ENCODE measurements at regions not wholly inside any gene's neighbourhood (a gene's known extent, or its start where the extent isn't known, plus 50 kb on each side); places are given as distances from the start of the nearest gene placed in this dataset.

- H3K9me3 ChIP-seq, result no peaks in the 10 kb centered on the region
- H3K27me3 ChIP-seq, result no peaks in the 10 kb centered on the region
- H3K36me3 ChIP-seq, result no peaks in the 10 kb centered on the region
- H3K27ac ChIP-seq, result no peak overlapping the region
- in situ Hi-C loops (cut with MboI; ENCODE audit: low sequenced_read_pairs in 4 of 4) (no loop called here), intact Hi-C loops (cut with DNase I; ENCODE audit: low total_unique reads) (no loop called here)
- TF ChIP-seq, protein P1, sequence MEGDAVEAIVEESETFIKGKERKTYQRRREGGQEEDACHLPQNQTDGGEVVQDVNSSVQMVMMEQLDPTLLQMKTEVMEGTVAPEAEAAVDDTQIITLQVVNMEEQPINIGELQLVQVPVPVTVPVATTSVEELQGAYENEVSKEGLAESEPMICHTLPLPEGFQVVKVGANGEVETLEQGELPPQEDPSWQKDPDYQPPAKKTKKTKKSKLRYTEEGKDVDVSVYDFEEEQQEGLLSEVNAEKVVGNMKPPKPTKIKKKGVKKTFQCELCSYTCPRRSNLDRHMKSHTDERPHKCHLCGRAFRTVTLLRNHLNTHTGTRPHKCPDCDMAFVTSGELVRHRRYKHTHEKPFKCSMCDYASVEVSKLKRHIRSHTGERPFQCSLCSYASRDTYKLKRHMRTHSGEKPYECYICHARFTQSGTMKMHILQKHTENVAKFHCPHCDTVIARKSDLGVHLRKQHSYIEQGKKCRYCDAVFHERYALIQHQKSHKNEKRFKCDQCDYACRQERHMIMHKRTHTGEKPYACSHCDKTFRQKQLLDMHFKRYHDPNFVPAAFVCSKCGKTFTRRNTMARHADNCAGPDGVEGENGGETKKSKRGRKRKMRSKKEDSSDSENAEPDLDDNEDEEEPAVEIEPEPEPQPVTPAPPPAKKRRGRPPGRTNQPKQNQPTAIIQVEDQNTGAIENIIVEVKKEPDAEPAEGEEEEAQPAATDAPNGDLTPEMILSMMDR (IDR thresholded peaks at IDR 0.05 in 4 of 5, conservative IDR thresholded peaks at IDR 0.05 in 1 of 5), result no peak
- no peak for TF ChIP-seq POLR2A (IDR thresholded peaks at IDR 0.05)
- no peak for DNase-seq
- ATAC-seq, result no peak
- H3K4me1 ChIP-seq, result no peaks in the 10 kb centered on the region
- H3K4me3 ChIP-seq, result no peak overlapping the region
Measured at GRCh38 chr1:30194046-30194619, 529.3 kb downstream of the MATN1 start.

DNA sequence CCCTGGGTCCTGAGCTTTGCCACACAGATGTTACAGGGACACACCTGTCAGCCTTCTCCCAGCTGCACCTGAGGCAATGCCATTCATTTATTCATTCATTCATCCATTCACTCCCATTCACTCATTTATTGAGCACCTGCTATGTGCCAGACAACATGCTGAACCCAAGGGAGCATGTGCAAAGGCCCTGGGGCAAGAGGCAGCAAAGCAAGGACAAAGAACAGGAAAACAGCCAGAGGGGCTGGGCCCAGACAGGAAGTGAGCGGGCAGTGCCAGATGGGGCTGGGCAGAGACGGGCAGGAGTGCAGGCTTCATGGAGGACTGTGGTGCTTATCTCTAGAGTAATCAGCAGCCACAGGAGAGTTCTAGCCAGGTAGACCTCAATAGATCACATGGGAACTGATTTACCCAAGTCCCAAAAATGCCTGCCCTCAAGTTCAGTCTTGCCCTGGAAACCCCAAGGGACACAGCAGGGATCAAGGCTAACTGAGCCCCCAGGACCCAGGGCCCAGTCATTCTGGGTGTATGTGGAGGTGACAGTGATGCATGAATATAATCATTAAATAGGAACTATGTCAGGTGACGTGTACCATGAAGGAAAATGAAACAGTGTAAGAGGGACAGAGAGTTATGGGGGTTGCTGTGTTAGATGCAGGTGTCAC, 530.3 kb downstream of the MATN1 start:
- DNase-seq (no peak), ATAC-seq (no peak)
- H3K9me3 ChIP-seq, result no peaks in the 10 kb centered on the region
- intact Hi-C loops (cut with DNase I; ENCODE audit: low total_unique reads) (no loop called here), in situ Hi-C loops (cut with MboI; ENCODE audit: low sequenced_read_pairs in 4 of 4) (no loop called here)
- TF ChIP-seq, protein P1 (IDR thresholded peaks at IDR 0.05 in 4 of 5, conservative IDR thresholded peaks at IDR 0.05 in 1 of 5), result no peak
- no peak for TF ChIP-seq POLR2A (IDR thresholded peaks at IDR 0.05)
- no peaks in the 10 kb centered on the region for H3K27me3 ChIP-seq
- no peaks in the 10 kb centered on the region for H3K4me1 ChIP-seq
- H3K4me3 ChIP-seq, result no peak overlapping the region
- H3K27ac ChIP-seq, result no peak overlapping the region
- H3K36me3 ChIP-seq, result no peaks in the 10 kb centered on the region

- TF ChIP-seq, protein P1 (IDR thresholded peaks at IDR 0.05 in 4 of 5, conservative IDR thresholded peaks at IDR 0.05 in 1 of 5), result no peak
- no peak for TF ChIP-seq POLR2A (IDR thresholded peaks at IDR 0.05)
- Histone ChIP-seq H3K27me3 (peaks cover 0 to 3% (median 0%) of the 10 kb centered on the region in 3 donors), H3K27ac (no peak overlapping the region), H3K4me3 (no peak overlapping the region), H3K9me3 (no peaks in the 10 kb centered on the region), H3K36me3 (no peaks in the 10 kb centered on the region), H3K4me1 (no peaks in the 10 kb centered on the region)
- in situ Hi-C loops (cut with MboI; ENCODE audit: low sequenced_read_pairs in 4 of 4), result no loop called here
- no peak for ATAC-seq
- DNase-seq, result no peak
- intact Hi-C loops (cut with DNase I; ENCODE audit: low total_unique reads), result no loop called here
Measured at GRCh38 chr1:30191154-30191702, 532.2 kb downstream of the MATN1 start.

GRCh38 chr1:30190511-30191153, 532.8 kb downstream of the MATN1 start:
- no peak overlapping the region for H3K4me3 ChIP-seq
- H3K9me3 ChIP-seq, result no peaks in the 10 kb centered on the region
- no peaks in the 10 kb centered on the region for H3K4me1 ChIP-seq
- no peak for DNase-seq
- H3K27me3 ChIP-seq, result peaks cover 0 to 3% (median 0%) of the 10 kb centered on the region in 3 donors
- H3K36me3 ChIP-seq, result no peaks in the 10 kb centered on the region
- H3K27ac ChIP-seq, result no peak overlapping the region
- TF ChIP-seq, protein P1 (IDR thresholded peaks at IDR 0.05 in 4 of 5, conservative IDR thresholded peaks at IDR 0.05 in 1 of 5), result no peak
- TF ChIP-seq POLR2A (IDR thresholded peaks at IDR 0.05), result no peak
- in situ Hi-C loops (cut with MboI; ENCODE audit: low sequenced_read_pairs in 4 of 4), result no loop called here
- intact Hi-C loops (cut with DNase I; ENCODE audit: low total_unique reads), result no loop called here
- no peak for ATAC-seq

Measured in gastrocnemius medialis (tissue), 4 donors.